Hindlimb muscle (tissue), 1 donor: ENCODE measurements at regions not wholly inside any gene's neighbourhood (a gene's known extent, or its start where the extent isn't known, plus 50 kb on each side); places are given as distances from the start of the nearest gene placed in this dataset.
"Not testable (repeated sequence)": the region's sequence is repeated elsewhere in the genome, so short reads cannot be mapped to it uniquely, and the experiment has no call there.

Experiments used
- DNase-seq: peaks from one replicate; pipeline ENCODE4 v3.0.0-alpha.2; 2013

- DNase-seq: peak; percentile 67
These were observed 162.0 kb downstream of the KLF13 start for GRCh38 chr15:31488437-31489204.

- no peak for DNase-seq
These were observed 162.6 kb downstream of the KLF13 start for GRCh38 chr15:31489281-31489680.

- DNase-seq: no peak
These were observed 163.4 kb downstream of the KLF13 start for GRCh38 chr15:31489801-31490646.

- DNase-seq: no peak
These were observed 168.2 kb downstream of the KLF13 start for GRCh38 chr15:31494786-31495185.

- no peak for DNase-seq
These were observed 168.6 kb downstream of the KLF13 start for GRCh38 chr15:31495281-31495680.

GRCh38 chr15:31497838-31498237 is 171.2 kb downstream of the KLF13 start:
- DNase-seq: no peak

- DNase-seq: no peak
These were observed 171.7 kb downstream of the KLF13 start for GRCh38 chr15:31498329-31498728.

GRCh38 chr15:31498756-31499155 is 172.1 kb downstream of the KLF13 start:
- no peak for DNase-seq

GRCh38 chr15:31499236-31499952 is 172.8 kb downstream of the KLF13 start:
- DNase-seq: no peak

- no peak for DNase-seq
These were observed 173.5 kb downstream of the KLF13 start for GRCh38 chr15:31499953-31500765.

- no peak for DNase-seq
These were observed 174.3 kb downstream of the KLF13 start for GRCh38 chr15:31500766-31501449.

- DNase-seq: no peak
These were observed 175.0 kb downstream of the KLF13 start for GRCh38 chr15:31501536-31502157.

GRCh38 chr15:31502541-31503229 is 176.1 kb downstream of the KLF13 start:
- DNase-seq: no peak

- DNase-seq: no peak
These were observed 176.6 kb downstream of the KLF13 start for GRCh38 chr15:31503256-31503655.

- DNase-seq: no peak
These were observed 177.3 kb downstream of the KLF13 start for GRCh38 chr15:31503758-31504461.

GRCh38 chr15:31504462-31504839 is 177.8 kb downstream of the KLF13 start:
- DNase-seq: no peak

GRCh38 chr15:31507573-31507972 is 180.9 kb downstream of the KLF13 start:
- DNase-seq: not testable (repeated sequence)

GRCh38 chr15:31508656-31509055 is 182.0 kb downstream of the KLF13 start:
- no peak for DNase-seq

GRCh38 chr15:31510057-31510456 is 183.4 kb downstream of the KLF13 start:
- DNase-seq: peak; percentile 37
